H1 (cell line): ENCODE measurements at regions not wholly inside any gene's neighbourhood (a gene's known extent, or its start where the extent isn't known, plus 50 kb on each side); places are given as distances from the start of the nearest gene placed in this dataset.

Experiments
- CTCF ChIA-PET: fragments of 300-600 bp; sonication (Branson Sonifier 250); formaldehyde crosslinking; loops from one replicate; lab custom pipeline; 2021; ENCODE audit not compliant: partially characterized antibody; lab: Charles Lee
- POLR2A ChIA-PET: fragments of 300-600 bp; sonication (Branson Sonifier 250); formaldehyde crosslinking; loops from one replicate; lab custom pipeline; 2021; ENCODE audit warnings: inconsistent platforms; ENCODE audit not compliant: partially characterized antibody; lab: Charles Lee
- DNase-seq, 2 experiments: peaks; one replicate each; pipeline versions ENCODE4 v3.0.0 to v3.0.0-alpha.2; 2010 to 2022; ENCODE audit warnings: low spot score in 2 of 2, low read depth in 1 of 2, mixed read lengths in 1 of 2
- FAIRE-seq: peaks from 2 replicates; lab custom pipeline; 2011; peaks lifted over from hg19 to GRCh38; lab: Jason Lieb, UNC
- H2AFZ ChIP-seq: 2 replicates; pipeline ENCODE4 v1.8.1; 2012; ENCODE audit warnings: low read length, inconsistent platforms
- H2AK5ac ChIP-seq: 2 replicates; pipeline ENCODE4 v1.6.1; 2013; ENCODE audit warnings: low read depth, low read length
- H2BK120ac ChIP-seq: replicated peaks from 2 replicates; pipeline ENCODE3; 2013; ENCODE audit warnings: low read depth, low read length, inconsistent platforms
- H2BK12ac ChIP-seq: 2 replicates; pipeline ENCODE4 v1.6.1; 2013; ENCODE audit warnings: low read depth, low read length
- H2BK15ac ChIP-seq: 2 replicates; pipeline ENCODE4 v1.6.1; 2013; ENCODE audit warnings: low read length
- H2BK20ac ChIP-seq: 2 replicates; pipeline ENCODE4 v1.6.1; 2013; ENCODE audit warnings: low read length
- H2BK5ac ChIP-seq: 2 replicates; pipeline ENCODE4 v1.6.1; 2013; ENCODE audit warnings: low read depth, low read length
- H3K14ac ChIP-seq: 2 replicates; pipeline ENCODE4 v1.6.1; 2013; ENCODE audit warnings: inconsistent platforms; ENCODE audit not compliant: insufficient read length
- H3K18ac ChIP-seq: 2 replicates; pipeline ENCODE4 v1.6.1; 2013; ENCODE audit warnings: low read length; ENCODE audit errors: extremely low read depth
- H3K23ac ChIP-seq: 2 replicates; pipeline ENCODE4 v1.6.1; 2013; ENCODE audit warnings: inconsistent platforms; ENCODE audit not compliant: insufficient read length
- H3K23me2 ChIP-seq: 2 replicates; pipeline ENCODE4 v1.6.1; 2013; ENCODE audit warnings: low read depth, low read length
- H3K27ac ChIP-seq: 2 replicates; pipeline ENCODE4 v1.6.1; 2011; ENCODE audit warnings: low read depth, low read length, inconsistent platforms
- H3K27me3 ChIP-seq, 4 experiments: replicated peaks in 1 of 4; 1 replicate in 1 of 4; 2 replicates in 3 of 4; pipeline versions ENCODE4 v1.6.1 to v1.8.1; 2011 to 2013; ENCODE audit warnings: low read length in 3 of 4, mild to moderate bottlenecking in 3 of 4, inconsistent platforms in 2 of 4, mixed read lengths in 2 of 4, moderate library complexity in 1 of 4; ENCODE audit not compliant: control insufficient read depth in 3 of 4, insufficient read depth in 3 of 4; ENCODE audit errors: extremely low read depth in 1 of 4
- H3K36me3 ChIP-seq, 4 experiments: 2 replicates each; pipeline versions ENCODE4 v1.6.1 to v1.8.1; 2011 to 2013; ENCODE audit warnings: mild to moderate bottlenecking in 4 of 4, low read length in 3 of 4, moderate library complexity in 2 of 4, control low read depth in 1 of 4, inconsistent platforms in 1 of 4; ENCODE audit not compliant: insufficient read depth in 4 of 4, control insufficient read depth in 2 of 4
- H3K4ac ChIP-seq: replicated peaks from 2 replicates; pipeline ENCODE3; 2013; ENCODE audit warnings: low read length, low read depth, mixed read lengths, inconsistent platforms; ENCODE audit not compliant: insufficient read length
- H3K4me1 ChIP-seq, 4 experiments: replicated peaks in 1 of 4; 1 replicate in 1 of 4; 2 replicates in 3 of 4; pipeline versions ENCODE4 v1.6.1 to v1.8.1; 2011 to 2013; ENCODE audit warnings: low read length in 3 of 4, inconsistent platforms in 2 of 4, mixed read lengths in 1 of 4; ENCODE audit not compliant: insufficient read depth in 4 of 4, control insufficient read depth in 3 of 4
- H3K4me2 ChIP-seq, 2 experiments: 2 replicates each; pipeline versions ENCODE4 v1.6.1 to v1.8.1; 2011 to 2013; ENCODE audit warnings: low read depth in 2 of 2, low read length in 2 of 2, control low read depth in 1 of 2, inconsistent platforms in 1 of 2, mild to moderate bottlenecking in 1 of 2; ENCODE audit not compliant: insufficient read depth in 1 of 2
- H3K4me3 ChIP-seq, 4 experiments: fragments of 200-600, 300-600 bp in 1 of 4; sonication (generic), shearing (Covaris generic), sonication (Bioruptor Twin) in 1 of 4; 2 replicates each; pipeline versions ENCODE4 v1.5.1 to v1.8.1; 2011 to 2016; ENCODE audit warnings: low read length in 4 of 4, low read depth in 3 of 4, control low read depth in 2 of 4, inconsistent platforms in 2 of 4, mild to moderate bottlenecking in 2 of 4, mixed read lengths in 1 of 4, moderate library complexity in 1 of 4; ENCODE audit not compliant: insufficient read depth in 2 of 4; ENCODE audit errors: extremely low read depth in 1 of 4
- H3K56ac ChIP-seq: replicated peaks from 2 replicates; pipeline ENCODE3; 2013; ENCODE audit warnings: low read depth, mild to moderate bottlenecking, mixed read lengths, low read length, inconsistent platforms; ENCODE audit not compliant: insufficient read length
- H3K79me1 ChIP-seq: 2 replicates; pipeline ENCODE4 v1.6.1; 2013; ENCODE audit warnings: low read depth, low read length, control low read depth
- H3K79me2 ChIP-seq, 2 experiments: 2 replicates each; pipeline versions ENCODE4 v1.6.1 to v1.8.1; 2012 to 2013; ENCODE audit warnings: low read length in 2 of 2, mild to moderate bottlenecking in 2 of 2, inconsistent platforms in 1 of 2; ENCODE audit not compliant: insufficient read depth in 2 of 2, control insufficient read depth in 1 of 2
- H3K9ac ChIP-seq, 4 experiments: replicated peaks in 1 of 4; 1 replicate in 1 of 4; 2 replicates in 3 of 4; pipeline versions ENCODE4 v1.6.1 to v1.8.1; 2011 to 2013; ENCODE audit warnings: low read depth in 3 of 4, low read length in 3 of 4, control low read depth in 2 of 4, mild to moderate bottlenecking in 2 of 4, moderate library complexity in 2 of 4, inconsistent platforms in 1 of 4; ENCODE audit errors: extremely low read depth in 1 of 4
- H3K9me3 ChIP-seq, 2 experiments: 2 replicates each; pipeline versions ENCODE4 v1.6.1 to v1.8.1; 2012 to 2013; ENCODE audit warnings: mild to moderate bottlenecking in 2 of 2, moderate library complexity in 2 of 2, control low read depth in 1 of 2, inconsistent platforms in 1 of 2, low read depth in 1 of 2, low read length in 1 of 2, mixed read lengths in 1 of 2; ENCODE audit not compliant: insufficient read depth in 2 of 2
- H4K20me1 ChIP-seq, 2 experiments: replicated peaks in 1 of 2; 2 replicates each; pipeline versions ENCODE3 to v1.8.1; 2011 to 2013; ENCODE audit warnings: inconsistent platforms in 2 of 2, low read length in 2 of 2, mild to moderate bottlenecking in 1 of 2; ENCODE audit not compliant: insufficient read depth in 2 of 2, control insufficient read depth in 1 of 2
- H4K5ac ChIP-seq: 2 replicates; pipeline ENCODE4 v1.6.1; 2013; ENCODE audit warnings: low read length, low read depth, mixed read lengths, inconsistent platforms; ENCODE audit not compliant: insufficient read length
- H4K8ac ChIP-seq: 2 replicates; pipeline ENCODE4 v1.8.0; 2013; ENCODE audit warnings: mild to moderate bottlenecking, moderate library complexity, low read length, inconsistent platforms; ENCODE audit not compliant: insufficient read depth; ENCODE audit errors: extremely low read depth
- H4K91ac ChIP-seq: replicated peaks from 2 replicates; pipeline ENCODE3; 2013; ENCODE audit warnings: low read length, mixed read lengths, inconsistent platforms; ENCODE audit not compliant: insufficient read length
- ASH2L ChIP-seq: fragments of 200-600, 300-600 bp; sonication (generic); IDR thresholded peaks from one replicate; pipeline ENCODE4 v1.7.1; 2017; ENCODE audit warnings: low read length
- CBX5 ChIP-seq: fragments of 300-800, 300-1000 bp; sonication (generic); IDR thresholded peaks from 2 replicates; pipeline ENCODE4 v1.7.1; 2016; ENCODE audit warnings: antibody characterized with exemption, low read length, low read depth
- CHD2 ChIP-seq: IDR thresholded peaks from 2 replicates; pipeline ENCODE4 v1.6.1; 2012; ENCODE audit warnings: low read length, improper control_type of control experiment
- HDAC6 ChIP-seq: IDR thresholded peaks from one replicate; pipeline ENCODE4 v1.7.1; 2012; ENCODE audit warnings: low read depth, mild to moderate bottlenecking, inconsistent platforms, low read length, moderate library complexity
- KDM1A ChIP-seq: fragments of 200-600, 300-600 bp; sonication (generic); IDR thresholded peaks from 2 replicates; pipeline ENCODE4 v1.7.1; 2016; ENCODE audit warnings: mild to moderate bottlenecking, low read length, borderline replicate concordance
- KDM5A ChIP-seq: fragments of 200-600 bp; IDR thresholded peaks from 2 replicates; pipeline ENCODE4 v1.7.1; 2012; ENCODE audit warnings: mild to moderate bottlenecking, low read length, inconsistent platforms, mixed read lengths
- SAP30 ChIP-seq: fragments of 300-600 bp; sonication (generic); IDR thresholded peaks from 2 replicates; pipeline ENCODE4 v1.7.1; 2012; ENCODE audit warnings: low read length, moderate library complexity, mild to moderate bottlenecking, inconsistent platforms; ENCODE audit not compliant: insufficient read depth, insufficient replicate concordance
- SIRT6 ChIP-seq: IDR thresholded peaks from one replicate; pipeline ENCODE4 v1.7.1; 2012; ENCODE audit warnings: low read length, inconsistent platforms
- SP1 ChIP-seq: IDR thresholded peaks from 2 replicates; pipeline ENCODE4 v1.6.1; 2011; ENCODE audit warnings: low read depth, low read length
- SP2 ChIP-seq: IDR thresholded peaks from 2 replicates; pipeline ENCODE4 v1.6.1; 2012; ENCODE audit warnings: mild to moderate bottlenecking, low read length, inconsistent platforms
- SP4 ChIP-seq: IDR thresholded peaks from 2 replicates; pipeline ENCODE4 v1.6.1; 2012; ENCODE audit warnings: low read length, inconsistent platforms
- YY1 ChIP-seq: IDR thresholded peaks from 2 replicates; pipeline ENCODE4 v1.6.1; 2011; ENCODE audit warnings: low read depth, mild to moderate bottlenecking, low read length
- ZNF274 ChIP-seq: IDR thresholded peaks from 2 replicates; pipeline ENCODE4 v1.7.0; 2012; ENCODE audit warnings: low read length, borderline replicate concordance; ENCODE audit errors: extremely low read depth
- WGBS, 2 experiments: shearing (Covaris generic) in 1 of 2; methylation state at CpG; one replicate each; pipeline versions ENCODE4 v1.1.6 to v1.1.7; 2013 to 2015; ENCODE audit warnings: low lambda C conversion rate in 2 of 2, mixed read lengths in 2 of 2, inconsistent platforms in 1 of 2, low coverage in 1 of 2, missing lambda C conversion rate in 1 of 2; ENCODE audit not compliant: insufficient replicate concordance in 2 of 2, insufficient coverage in 1 of 2, insufficient read length in 1 of 2; ENCODE audit errors: extremely low coverage in 1 of 2, missing lambda C conversion rate in 1 of 2; 5-methylcytosine and 5-hydroxymethylcytosine counted together
- TF ChIP-seq, protein P1 (sequence below): IDR thresholded peaks from 2 replicates; pipeline ENCODE4 v1.6.1; 2012; ENCODE audit warnings: low read length, inconsistent platforms

DNA sequence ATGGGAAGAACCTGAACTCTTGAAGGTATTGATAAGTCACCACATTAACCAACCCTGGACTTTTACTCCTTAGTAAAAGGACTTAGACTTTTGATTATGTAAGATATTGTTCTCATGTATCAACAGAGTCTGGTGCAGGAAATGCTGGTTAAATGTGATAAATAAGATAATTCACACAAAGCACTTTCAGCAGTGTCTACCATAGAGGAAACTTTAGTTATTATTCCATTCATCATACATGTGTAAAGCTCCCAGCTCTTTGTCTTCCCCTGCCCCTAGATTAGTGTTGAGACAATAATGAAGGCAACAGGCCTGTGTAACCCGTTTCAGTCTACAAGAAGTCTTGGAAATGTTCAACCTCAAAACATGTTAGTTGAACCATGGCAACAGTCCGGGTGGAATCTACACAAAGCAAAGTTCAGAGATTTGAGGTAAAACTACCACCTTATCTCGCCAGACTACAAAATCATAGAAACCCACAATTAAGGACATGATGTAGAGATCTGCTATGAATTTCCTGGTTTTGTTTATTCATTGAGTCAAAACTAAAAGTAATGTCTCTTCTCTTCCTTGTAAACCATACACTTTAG lies 109.9 kb upstream of the ADO start:
- H3K36me3 ChIP-seq: no peaks in the 10 kb centered on the region
- DNase-seq (no peak), FAIRE-seq (no peak)
- no peak overlapping the region for H3K18ac ChIP-seq
- no peaks in the 10 kb centered on the region for H4K20me1 ChIP-seq
- H3K14ac ChIP-seq: no peak overlapping the region
- no peak overlapping the region for H2BK120ac ChIP-seq
- no peak overlapping the region for H3K4me2 ChIP-seq
- no peaks in the 10 kb centered on the region for H3K23me2 ChIP-seq
- H2BK5ac ChIP-seq: no peak overlapping the region
- no peak overlapping the region for H3K27ac ChIP-seq
- no peak overlapping the region for H2BK15ac ChIP-seq
- no peaks in the 10 kb centered on the region for H3K79me1 ChIP-seq
- no peak overlapping the region for H3K23ac ChIP-seq
- H2AFZ ChIP-seq: no peak overlapping the region
- H4K5ac ChIP-seq: no peak overlapping the region
- H2BK20ac ChIP-seq: no peak overlapping the region
- no peak overlapping the region for H3K4ac ChIP-seq
- ChIA-PET POLR2A (no interaction called here), CTCF (interaction anchor here (1.3 to 1.7 kb wide), 2 partner anchors 13 to 14 kb away, joined by 4 read pairs; no protein-coding TSS in a partner anchor)
- 79% methylated on average over 3 of the region's 3 CpGs; no CpG with 5 or more reads in 1 of the 2 experiments for WGBS, 2 experiments
- no peaks in the 10 kb centered on the region for H3K27me3 ChIP-seq
- no peak overlapping the region for H3K4me3 ChIP-seq
- H4K91ac ChIP-seq: no peak overlapping the region
- H3K56ac ChIP-seq: no peak overlapping the region
- no peaks in the 10 kb centered on the region for H3K79me2 ChIP-seq
- no peak overlapping the region for H2BK12ac ChIP-seq
- H2AK5ac ChIP-seq: no peak overlapping the region
- no peak overlapping the region for H3K9ac ChIP-seq
- peaks cover 0 to under 1% of the 10 kb centered on the region in 2 experiments; a peak in 2 of 4 replicates for H3K9me3 ChIP-seq
- H3K4me1 ChIP-seq: peaks cover 3 to 9% (median 6%) of the 10 kb centered on the region in 4 experiments; a peak in 5 of 7 replicates
- no peak overlapping the region for H4K8ac ChIP-seq
- TF ChIP-seq SIRT6 (no peak), HDAC6 (no peak), SAP30 (no peak), YY1 (no peak), SP1 (no peak), KDM5A (no peak), CHD2 (no peak), SP4 (no peak), ASH2L (no peak), SP2 (no peak), ZNF274 (no peak), KDM1A (no peak), CBX5 (no peak)
- TF ChIP-seq, protein P1, sequence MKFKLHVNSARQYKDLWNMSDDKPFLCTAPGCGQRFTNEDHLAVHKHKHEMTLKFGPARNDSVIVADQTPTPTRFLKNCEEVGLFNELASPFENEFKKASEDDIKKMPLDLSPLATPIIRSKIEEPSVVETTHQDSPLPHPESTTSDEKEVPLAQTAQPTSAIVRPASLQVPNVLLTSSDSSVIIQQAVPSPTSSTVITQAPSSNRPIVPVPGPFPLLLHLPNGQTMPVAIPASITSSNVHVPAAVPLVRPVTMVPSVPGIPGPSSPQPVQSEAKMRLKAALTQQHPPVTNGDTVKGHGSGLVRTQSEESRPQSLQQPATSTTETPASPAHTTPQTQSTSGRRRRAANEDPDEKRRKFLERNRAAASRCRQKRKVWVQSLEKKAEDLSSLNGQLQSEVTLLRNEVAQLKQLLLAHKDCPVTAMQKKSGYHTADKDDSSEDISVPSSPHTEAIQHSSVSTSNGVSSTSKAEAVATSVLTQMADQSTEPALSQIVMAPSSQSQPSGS: no peak
